Mesenteric fat pad (tissue), 1 donor: ENCODE measurements at regions not wholly inside any gene's neighbourhood (a gene's known extent, or its start where the extent isn't known, plus 50 kb on each side); places are given as distances from the start of the nearest gene placed in this dataset.
A peak's percentile ranks its signal among the peaks of the same experiment; 100 is the strongest.

Source experiments
- DNase-seq: peaks from one replicate; pipeline ENCODE4 v3.0.0-alpha.2; 2020; ENCODE audit warnings: low spot score
- donor health status: DM: yes; HTN: yes; CAD: no.

- DNase-seq: peak; percentile 79
These were observed 242.2 kb upstream of the PPP2R2D start for GRCh38 chr10:131658476-131659110.

- DNase-seq: peak; percentile 78
These were observed 240.4 kb upstream of the PPP2R2D start for GRCh38 chr10:131660427-131660826.

- peak; percentile 55 for DNase-seq
These were observed 238.0 kb upstream of the PPP2R2D start for GRCh38 chr10:131662851-131663250.

- peak; percentile 43 for DNase-seq
These were observed 237.5 kb upstream of the PPP2R2D start for GRCh38 chr10:131663351-131663750.

- DNase-seq: no peak
These were observed 234.7 kb upstream of the PPP2R2D start for GRCh38 chr10:131666091-131666490.

GRCh38 chr10:131667047-131667446, 233.8 kb upstream of the PPP2R2D start:
- peak; percentile 78 for DNase-seq

GRCh38 chr10:131667561-131667960, 233.2 kb upstream of the PPP2R2D start:
- no peak for DNase-seq

GRCh38 chr10:131668903-131669302, 231.9 kb upstream of the PPP2R2D start:
- DNase-seq: no peak

- DNase-seq: no peak
These were observed 231.0 kb upstream of the PPP2R2D start for GRCh38 chr10:131669838-131670237.

- peak; percentile 62 for DNase-seq
These were observed 230.5 kb upstream of the PPP2R2D start for GRCh38 chr10:131670341-131670740.

GRCh38 chr10:131673396-131673795, 227.4 kb upstream of the PPP2R2D start:
- DNase-seq: peak; percentile 59

GRCh38 chr10:131674130-131674529, 226.7 kb upstream of the PPP2R2D start:
- DNase-seq: peak; percentile 83

- DNase-seq: peak; percentile 28
These were observed 225.7 kb upstream of the PPP2R2D start for GRCh38 chr10:131675104-131675503.

GRCh38 chr10:131676046-131676799, 224.6 kb upstream of the PPP2R2D start:
- peak; percentile 62 for DNase-seq

GRCh38 chr10:131676800-131677421, 223.9 kb upstream of the PPP2R2D start:
- DNase-seq: peak; percentile 49

GRCh38 chr10:131677671-131678070, 223.1 kb upstream of the PPP2R2D start:
- peak; percentile 68 for DNase-seq

- peak; percentile 85 for DNase-seq
These were observed 222.6 kb upstream of the PPP2R2D start for GRCh38 chr10:131678171-131678570.

- peak; percentile 57 for DNase-seq
These were observed 222.2 kb upstream of the PPP2R2D start for GRCh38 chr10:131678613-131679012.

GRCh38 chr10:131679926-131680325, 220.9 kb upstream of the PPP2R2D start:
- peak; percentile 87 for DNase-seq

- peak; percentile 77 for DNase-seq
These were observed 219.7 kb upstream of the PPP2R2D start for GRCh38 chr10:131681122-131681521.

- peak; percentile 75 for DNase-seq
These were observed 219.2 kb upstream of the PPP2R2D start for GRCh38 chr10:131681656-131682055.

GRCh38 chr10:131682271-131682962, 218.4 kb upstream of the PPP2R2D start:
- peak; percentile 55 for DNase-seq
